GM12865 (cell line): ENCODE measurements at regions not wholly inside any gene's neighbourhood (a gene's known extent, or its start where the extent isn't known, plus 50 kb on each side); places are given as distances from the start of the nearest gene placed in this dataset.

ENCODE experiments used
- DNase-seq: peaks from one replicate; pipeline ENCODE4 v3.0.0; 2010; ENCODE audit warnings: low read depth
- H3K4me3 ChIP-seq: 2 replicates; pipeline ENCODE4 v1.5.1; 2011; ENCODE audit warnings: mild to moderate bottlenecking, low read depth, low read length, control low read depth
- CTCF ChIP-seq: IDR thresholded peaks from 2 replicates; pipeline ENCODE4 v1.5.1; 2011; ENCODE audit warnings: low read length, control low read depth, low read depth, inconsistent platforms; ENCODE audit not compliant: insufficient read depth; ENCODE audit errors: missing control alignments

GRCh38 chr20:7596541-7596940 is 343.7 kb downstream of the HAO1 start:
- H3K4me3 ChIP-seq, result no peak overlapping the region
- no peak for DNase-seq
- no peak for TF ChIP-seq CTCF

- no peak for TF ChIP-seq CTCF
- H3K4me3 ChIP-seq, result no peak overlapping the region
- no peak for DNase-seq
These were observed 338.8 kb downstream of the HAO1 start for GRCh38 chr20:7601431-7601830.

- no peak overlapping the region for H3K4me3 ChIP-seq
- DNase-seq, result no peak
- TF ChIP-seq CTCF, result no peak
These were observed 333.3 kb downstream of the HAO1 start for GRCh38 chr20:7606941-7607340.

GRCh38 chr20:7608250-7608649 is 332.0 kb downstream of the HAO1 start:
- no peak for DNase-seq
- TF ChIP-seq CTCF, result no peak
- no peak overlapping the region for H3K4me3 ChIP-seq

- no peak for TF ChIP-seq CTCF
- no peak overlapping the region for H3K4me3 ChIP-seq
- no peak for DNase-seq
These were observed 331.0 kb downstream of the HAO1 start for GRCh38 chr20:7609251-7609650.

GRCh38 chr20:7610681-7611080 is 329.6 kb downstream of the HAO1 start:
- DNase-seq, result no peak
- H3K4me3 ChIP-seq, result no peak overlapping the region
- TF ChIP-seq CTCF, result no peak

- no peak overlapping the region for H3K4me3 ChIP-seq
- DNase-seq, result no peak
- no peak for TF ChIP-seq CTCF
These were observed 322.5 kb downstream of the HAO1 start for GRCh38 chr20:7617797-7618196.
